NCI-H2107 treated with DMSO at 0.1 percent for 48 hours (cell line): ENCODE measurements at regions not wholly inside any gene's neighbourhood (a gene's known extent, or its start where the extent isn't known, plus 50 kb on each side); places are given as distances from the start of the nearest gene placed in this dataset.

Source experiments
- DNase-seq: peaks from one replicate; lab custom pipeline; 2025; ENCODE audit not compliant: unreplicated experiment; lab: John Stamatoyannopoulos, UW

DNA sequence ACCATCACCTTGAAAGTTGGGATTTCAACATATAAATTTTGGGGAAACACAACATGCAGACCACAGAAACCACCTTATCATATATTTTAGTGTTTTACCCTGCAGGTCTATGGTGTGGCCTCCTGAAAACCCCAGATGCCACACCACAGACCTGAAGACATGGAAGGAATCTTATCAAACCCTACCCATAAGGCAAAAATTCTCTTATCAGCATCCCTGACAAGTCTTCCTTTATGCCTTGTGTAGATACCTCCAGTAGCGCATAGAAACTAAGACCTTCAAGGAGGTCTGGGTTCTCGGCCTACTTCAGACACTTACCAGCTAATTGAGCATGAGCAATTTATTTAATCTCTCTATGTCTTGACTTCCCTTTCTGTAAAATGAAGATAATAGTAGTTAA lies 59.1 kb upstream of the SLC14A2 start:
- no peak for DNase-seq

GRCh38 chr18:45557287-45557686 lies 58.0 kb upstream of the SLC14A2 start:
- DNase-seq = no peak

GRCh38 chr18:45557779-45558178 lies 57.5 kb upstream of the SLC14A2 start:
- DNase-seq = no peak

DNA sequence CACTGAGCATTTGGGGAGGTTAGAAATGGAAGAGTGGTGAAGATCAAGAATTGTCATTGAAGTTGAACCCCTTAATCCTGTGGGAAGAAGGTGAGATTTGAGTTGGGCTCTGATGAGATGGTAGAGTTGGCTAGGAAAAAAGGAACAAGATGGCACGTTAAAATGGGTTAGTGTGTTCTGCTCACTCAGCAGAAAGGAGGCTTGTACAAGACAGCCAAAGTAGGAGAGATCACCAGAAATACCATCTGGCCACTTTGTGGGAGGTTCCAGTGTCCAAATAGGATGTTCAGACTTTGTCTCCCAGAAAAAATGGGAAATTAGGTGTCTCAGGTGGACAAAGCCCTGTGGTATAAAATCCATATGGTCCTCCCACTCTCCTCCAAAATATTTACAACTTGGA lies 56.0 kb upstream of the SLC14A2 start:
- DNase-seq = no peak

DNA sequence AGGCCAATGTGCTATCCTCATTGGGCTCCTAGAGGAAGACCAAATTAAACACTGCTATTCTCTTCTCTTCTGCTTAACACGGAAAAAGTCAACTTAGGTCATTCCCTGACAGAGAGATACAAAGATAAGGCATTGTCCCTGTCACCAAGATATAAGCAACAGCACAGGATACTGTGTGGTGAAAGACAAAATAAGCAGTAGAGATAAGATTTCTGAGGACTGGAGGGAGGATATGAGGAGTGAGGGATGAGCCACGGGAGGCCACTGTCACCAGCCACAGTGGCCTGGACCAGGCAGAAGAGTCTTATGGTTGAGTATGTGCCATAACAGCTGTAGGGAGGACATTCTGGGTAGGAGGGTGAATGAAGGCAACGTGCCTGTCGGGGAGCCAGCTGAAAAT lies 54.4 kb upstream of the SLC14A2 start:
- DNase-seq = no peak

DNA sequence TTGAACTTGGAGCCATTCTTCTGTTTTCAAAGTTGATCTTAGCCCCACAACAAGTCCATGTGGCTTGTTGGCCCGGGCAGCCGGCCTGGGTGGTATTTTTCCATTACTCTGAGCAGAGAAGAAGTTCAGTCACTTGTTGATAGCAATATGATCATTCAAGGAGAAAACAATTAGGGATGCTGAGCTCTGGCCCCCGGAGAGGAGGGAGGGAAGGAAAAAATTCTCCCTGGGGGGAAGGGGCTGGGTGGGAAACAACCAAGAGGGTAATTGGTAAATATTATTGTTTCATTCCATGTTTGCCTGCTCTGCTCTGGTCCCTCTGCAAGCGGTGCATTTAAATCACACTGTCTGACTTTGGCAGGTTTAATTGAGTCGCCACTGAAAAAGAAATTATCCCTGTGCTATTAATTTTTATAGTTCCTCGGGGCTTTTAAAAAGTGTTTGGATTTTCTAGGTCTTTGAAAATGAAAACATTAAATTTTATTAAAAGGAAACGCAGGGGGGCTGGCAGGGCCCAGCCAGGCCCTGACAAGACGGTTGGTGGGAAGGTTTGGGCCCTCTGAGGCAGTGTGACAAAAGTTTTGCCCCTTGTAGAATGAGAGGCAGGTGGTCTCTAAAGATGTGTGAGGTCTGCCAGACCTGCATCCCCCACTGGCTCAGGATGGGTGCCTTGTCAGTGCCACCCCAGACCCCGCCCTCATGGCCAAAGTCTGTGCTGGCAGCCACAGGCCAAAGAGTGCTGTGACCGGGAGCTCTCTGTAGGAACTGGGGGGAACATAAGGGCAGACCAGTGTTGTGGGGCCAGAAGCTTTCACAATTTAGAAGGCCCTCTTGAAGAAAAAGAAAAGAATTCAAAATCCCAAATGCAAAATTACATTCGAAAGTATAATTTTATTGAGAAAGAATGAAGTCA lies 52.5 kb upstream of the SLC14A2 start:
- DNase-seq = no peak

DNA sequence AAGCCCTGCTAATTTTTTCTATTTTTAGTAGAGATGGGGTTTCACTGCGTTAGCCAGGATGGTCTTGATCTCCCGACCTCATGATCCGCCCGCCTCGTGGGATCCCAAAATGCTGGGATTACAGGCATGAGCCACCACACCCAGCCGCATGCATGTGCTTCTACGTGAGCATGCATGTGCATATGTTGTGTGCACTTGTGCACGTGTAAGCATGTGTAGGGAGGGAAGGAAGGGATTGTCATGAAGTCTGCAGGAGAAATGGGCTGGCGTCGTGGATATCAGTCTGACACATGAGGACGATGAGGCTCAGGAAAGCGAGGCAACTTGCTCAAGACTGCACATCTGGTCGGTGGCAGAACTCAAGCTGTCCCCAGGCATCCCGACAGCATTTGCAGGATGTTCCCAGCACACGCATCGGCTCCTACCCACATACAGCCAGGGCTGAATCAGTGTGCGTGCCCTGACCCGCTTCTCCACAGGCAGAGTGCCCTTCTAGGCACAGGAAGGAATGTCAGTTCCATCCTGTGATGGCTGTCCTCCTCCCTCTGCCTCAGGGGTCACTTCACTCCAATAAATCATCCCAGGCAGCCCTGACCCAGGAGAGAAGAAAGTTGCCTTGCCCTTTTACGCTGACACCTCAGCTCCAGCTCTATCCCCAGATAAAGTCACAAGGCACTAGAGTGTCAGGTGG lies 49.9 kb upstream of the SLC14A2 start:
- DNase-seq = no peak
